Neural cell (in vitro differentiated cells): ENCODE measurements at regions not wholly inside any gene's neighbourhood (a gene's known extent, or its start where the extent isn't known, plus 50 kb on each side); places are given as distances from the start of the nearest gene placed in this dataset.

Source experiments
- EZH2 ChIP-seq: fragments of 200-600, 300-800 bp; shearing (Covaris generic), sonication (generic); IDR thresholded peaks from 2 replicates; pipeline ENCODE4 v1.6.1; 2014; ENCODE audit warnings: antibody characterized with exemption, low read length, borderline replicate concordance, mild to moderate bottlenecking; ENCODE audit not compliant: insufficient read depth, poor library complexity, severe bottlenecking
- TAF1 ChIP-seq: IDR thresholded peaks from 2 replicates; pipeline ENCODE4 v1.6.1; 2012; ENCODE audit warnings: low read depth
- TF ChIP-seq, protein P1 (sequence below): fragments of 450-650 bp; IDR thresholded peaks from 2 replicates; pipeline ENCODE4 v1.5.1; 2014; ENCODE audit warnings: antibody characterized with exemption, mild to moderate bottlenecking, moderate library complexity; ENCODE audit not compliant: poor library complexity, severe bottlenecking

DNA sequence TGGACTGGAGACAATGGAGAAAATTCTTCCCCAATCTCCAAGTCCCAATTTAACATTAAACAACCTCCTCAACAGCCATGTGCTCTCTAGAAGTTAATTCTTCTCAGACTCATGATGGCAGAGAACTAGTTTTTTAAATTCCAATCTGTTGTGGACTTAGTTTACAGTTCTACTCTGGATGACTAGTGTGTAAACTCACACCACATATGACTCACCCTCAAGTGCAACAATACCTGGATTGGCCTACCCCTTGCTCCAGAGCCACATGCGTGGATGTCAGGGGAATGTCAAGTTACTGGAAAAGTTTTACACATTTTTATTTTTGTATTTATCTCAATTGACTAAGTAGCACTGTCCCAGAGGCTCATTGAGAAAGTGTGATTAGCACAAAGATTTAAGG lies 136.0 kb upstream of the EFNA5 start:
- TF ChIP-seq TAF1 (no peak), EZH2 (no peak)
- TF ChIP-seq, protein P1, sequence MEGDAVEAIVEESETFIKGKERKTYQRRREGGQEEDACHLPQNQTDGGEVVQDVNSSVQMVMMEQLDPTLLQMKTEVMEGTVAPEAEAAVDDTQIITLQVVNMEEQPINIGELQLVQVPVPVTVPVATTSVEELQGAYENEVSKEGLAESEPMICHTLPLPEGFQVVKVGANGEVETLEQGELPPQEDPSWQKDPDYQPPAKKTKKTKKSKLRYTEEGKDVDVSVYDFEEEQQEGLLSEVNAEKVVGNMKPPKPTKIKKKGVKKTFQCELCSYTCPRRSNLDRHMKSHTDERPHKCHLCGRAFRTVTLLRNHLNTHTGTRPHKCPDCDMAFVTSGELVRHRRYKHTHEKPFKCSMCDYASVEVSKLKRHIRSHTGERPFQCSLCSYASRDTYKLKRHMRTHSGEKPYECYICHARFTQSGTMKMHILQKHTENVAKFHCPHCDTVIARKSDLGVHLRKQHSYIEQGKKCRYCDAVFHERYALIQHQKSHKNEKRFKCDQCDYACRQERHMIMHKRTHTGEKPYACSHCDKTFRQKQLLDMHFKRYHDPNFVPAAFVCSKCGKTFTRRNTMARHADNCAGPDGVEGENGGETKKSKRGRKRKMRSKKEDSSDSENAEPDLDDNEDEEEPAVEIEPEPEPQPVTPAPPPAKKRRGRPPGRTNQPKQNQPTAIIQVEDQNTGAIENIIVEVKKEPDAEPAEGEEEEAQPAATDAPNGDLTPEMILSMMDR = no peak
